Spleen (tissue), 7 donors: ENCODE measurements at regions not wholly inside any gene's neighbourhood (a gene's known extent, or its start where the extent isn't known, plus 50 kb on each side); places are given as distances from the start of the nearest gene placed in this dataset.

ENCODE experiments used
- POLR2A ChIP-seq, 3 donors: fragments of 450-650 bp; IDR thresholded peaks; one replicate each; pipeline ENCODE4 v1.5.1; 2017; ENCODE audit warnings: antibody characterized with exemption in 3 of 3, mild to moderate bottlenecking in 1 of 3
- POLR2AphosphoS5 ChIP-seq, 3 donors: sonication (generic); formaldehyde crosslinking; IDR thresholded peaks; one replicate each; pipeline ENCODE4 v1.5.1; 2017; ENCODE audit warnings: antibody characterized with exemption in 3 of 3
- TF ChIP-seq, protein P1 (sequence below), 11 experiments: fragments of 200-600 bp in 7 of 11; fragments of 450-650 bp in 4 of 11; sonication (generic) in 4 of 11; IDR thresholded peaks in 8 of 11; conservative IDR thresholded peaks in 3 of 11; 1 replicate in 7 of 11; 2 replicates in 4 of 11; pipeline versions ENCODE4 v1.4.0 to v1.8.0; 2016 to 2021; ENCODE audit warnings: antibody characterized with exemption in 11 of 11, inconsistent platforms in 4 of 11, mild to moderate bottlenecking in 1 of 11
- donor health status: DM: no; HTN: no; CAD: no; lungs with moderate emphysema.
- donor health status: DM: no; HTN: no; CAD: no.
- donor health status: DM: no; HTN: no; CAD: no.

DNA sequence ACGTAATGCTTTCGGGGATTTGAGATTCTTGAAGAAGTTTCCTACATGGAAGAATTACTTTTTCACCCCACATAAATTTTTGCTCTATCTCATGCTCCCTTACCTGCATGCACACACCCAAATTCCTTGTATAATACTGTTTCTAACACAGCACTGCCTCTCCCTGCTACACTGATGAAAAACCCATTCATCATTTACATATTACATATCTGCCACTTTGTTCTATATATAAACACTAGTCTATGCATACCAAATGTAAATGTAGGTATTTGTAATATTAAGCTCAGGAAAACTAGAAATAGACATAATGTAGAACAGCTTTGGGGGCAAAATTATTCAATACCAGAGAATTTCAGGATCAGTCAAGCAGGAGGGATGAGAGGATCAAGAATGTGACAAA lies 182.6 kb upstream of the SEMA6D start:
- TF ChIP-seq, protein P1, sequence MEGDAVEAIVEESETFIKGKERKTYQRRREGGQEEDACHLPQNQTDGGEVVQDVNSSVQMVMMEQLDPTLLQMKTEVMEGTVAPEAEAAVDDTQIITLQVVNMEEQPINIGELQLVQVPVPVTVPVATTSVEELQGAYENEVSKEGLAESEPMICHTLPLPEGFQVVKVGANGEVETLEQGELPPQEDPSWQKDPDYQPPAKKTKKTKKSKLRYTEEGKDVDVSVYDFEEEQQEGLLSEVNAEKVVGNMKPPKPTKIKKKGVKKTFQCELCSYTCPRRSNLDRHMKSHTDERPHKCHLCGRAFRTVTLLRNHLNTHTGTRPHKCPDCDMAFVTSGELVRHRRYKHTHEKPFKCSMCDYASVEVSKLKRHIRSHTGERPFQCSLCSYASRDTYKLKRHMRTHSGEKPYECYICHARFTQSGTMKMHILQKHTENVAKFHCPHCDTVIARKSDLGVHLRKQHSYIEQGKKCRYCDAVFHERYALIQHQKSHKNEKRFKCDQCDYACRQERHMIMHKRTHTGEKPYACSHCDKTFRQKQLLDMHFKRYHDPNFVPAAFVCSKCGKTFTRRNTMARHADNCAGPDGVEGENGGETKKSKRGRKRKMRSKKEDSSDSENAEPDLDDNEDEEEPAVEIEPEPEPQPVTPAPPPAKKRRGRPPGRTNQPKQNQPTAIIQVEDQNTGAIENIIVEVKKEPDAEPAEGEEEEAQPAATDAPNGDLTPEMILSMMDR (IDR thresholded peaks at IDR 0.05 in 8 of 11, conservative IDR thresholded peaks at IDR 0.05 in 3 of 11): no peak
- TF ChIP-seq POLR2A (IDR thresholded peaks at IDR 0.05): no peak
- no peak for TF ChIP-seq POLR2AphosphoS5 (IDR thresholded peaks at IDR 0.05)
